ENCODE measurements at regions not wholly inside any gene's neighbourhood (a gene's known extent, or its start where the extent isn't known, plus 50 kb on each side); places are given as distances from the start of the nearest gene placed in this dataset.

DNA sequence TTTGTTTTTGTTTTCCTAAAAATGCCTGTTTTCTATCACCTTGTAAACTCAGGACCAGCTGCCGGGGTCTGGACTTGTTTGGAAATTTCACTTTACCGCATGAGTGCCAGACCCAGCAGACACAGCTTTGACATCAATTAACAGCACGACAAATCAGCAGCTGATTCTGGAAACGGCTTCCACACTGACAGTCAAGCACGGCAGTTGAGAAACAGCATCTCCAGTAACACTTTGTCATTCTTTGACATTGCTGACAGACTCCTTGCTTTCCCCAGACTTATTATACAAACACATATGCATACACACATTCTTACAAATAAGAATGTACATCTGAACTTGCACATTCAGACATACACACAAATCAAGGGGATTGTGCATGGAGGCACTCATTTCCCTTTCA, 1017.6 kb upstream of the HS3ST1 start:
- TF ChIP-seq, protein P1, sequence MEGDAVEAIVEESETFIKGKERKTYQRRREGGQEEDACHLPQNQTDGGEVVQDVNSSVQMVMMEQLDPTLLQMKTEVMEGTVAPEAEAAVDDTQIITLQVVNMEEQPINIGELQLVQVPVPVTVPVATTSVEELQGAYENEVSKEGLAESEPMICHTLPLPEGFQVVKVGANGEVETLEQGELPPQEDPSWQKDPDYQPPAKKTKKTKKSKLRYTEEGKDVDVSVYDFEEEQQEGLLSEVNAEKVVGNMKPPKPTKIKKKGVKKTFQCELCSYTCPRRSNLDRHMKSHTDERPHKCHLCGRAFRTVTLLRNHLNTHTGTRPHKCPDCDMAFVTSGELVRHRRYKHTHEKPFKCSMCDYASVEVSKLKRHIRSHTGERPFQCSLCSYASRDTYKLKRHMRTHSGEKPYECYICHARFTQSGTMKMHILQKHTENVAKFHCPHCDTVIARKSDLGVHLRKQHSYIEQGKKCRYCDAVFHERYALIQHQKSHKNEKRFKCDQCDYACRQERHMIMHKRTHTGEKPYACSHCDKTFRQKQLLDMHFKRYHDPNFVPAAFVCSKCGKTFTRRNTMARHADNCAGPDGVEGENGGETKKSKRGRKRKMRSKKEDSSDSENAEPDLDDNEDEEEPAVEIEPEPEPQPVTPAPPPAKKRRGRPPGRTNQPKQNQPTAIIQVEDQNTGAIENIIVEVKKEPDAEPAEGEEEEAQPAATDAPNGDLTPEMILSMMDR (IDR thresholded peaks at IDR 0.05): no peak
- TF ChIP-seq POLR2A (IDR thresholded peaks at IDR 0.05): no peak
- TF ChIP-seq EP300 (IDR thresholded peaks at IDR 0.05): no peak

Data from sigmoid colon (tissue), 4 donors.